Prostate gland (tissue), 2 donors: ENCODE measurements at regions not wholly inside any gene's neighbourhood (a gene's known extent, or its start where the extent isn't known, plus 50 kb on each side); places are given as distances from the start of the nearest gene placed in this dataset.

Source experiments
- DNase-seq: peaks from one replicate; pipeline ENCODE4 v3.0.0-alpha.2; 2019; ENCODE audit warnings: low spot score
- H3K27ac ChIP-seq, 2 donors: fragments of 200-600 bp; sonication (generic); 2 replicates each; pipeline ENCODE4 v1.5.1; 2017 to 2019
- H3K27me3 ChIP-seq: fragments of 200-600 bp; sonication (generic); replicated peaks from 2 replicates; pipeline ENCODE4 v1.5.1; 2019; ENCODE audit not compliant: insufficient read depth
- H3K36me3 ChIP-seq, 2 donors: fragments of 200-600 bp; sonication (generic); 1 replicate in 1 of 2; 2 replicates in 1 of 2; pipeline versions ENCODE4 v1.5.1 to v1.8.1; 2017 to 2019
- H3K4me1 ChIP-seq: fragments of 200-600 bp; sonication (generic); replicated peaks from 2 replicates; pipeline ENCODE4 v1.5.1; 2019
- H3K4me3 ChIP-seq, 2 donors: fragments of 200-600 bp; sonication (generic); 2 replicates each; pipeline ENCODE4 v1.5.1; 2017 to 2019
- H3K9me3 ChIP-seq: fragments of 200-600 bp; sonication (generic); 2 replicates; pipeline ENCODE4 v1.5.1; 2017
- POLR2A ChIP-seq: fragments of 450-650 bp; IDR thresholded peaks from one replicate; pipeline ENCODE4 v1.6.1; 2016; ENCODE audit warnings: antibody characterized with exemption, mild to moderate bottlenecking
- POLR2AphosphoS5 ChIP-seq: sonication (generic); formaldehyde crosslinking; IDR thresholded peaks from one replicate; pipeline ENCODE4 v1.6.1; 2017; ENCODE audit warnings: antibody characterized with exemption
- WGBS: methylation state at CpG from one replicate; pipeline ENCODE4 v1.1.5; 2018; 5-methylcytosine and 5-hydroxymethylcytosine counted together
- intact Hi-C: fragments of 100-400 bp; cut with DNase I; formaldehyde crosslinking; loops from one replicate; pipeline ENCODE4 v1.14.2; 2022
- TF ChIP-seq, protein P1 (sequence below), 4 experiments: fragments of 200-600 bp in 2 of 4; fragments of 450-650 bp in 2 of 4; sonication (generic) in 2 of 4; IDR thresholded peaks; 1 replicate in 3 of 4; 2 replicates in 1 of 4; pipeline ENCODE4 v1.5.1; 2016 to 2019; ENCODE audit warnings: antibody characterized with exemption in 4 of 4, mild to moderate bottlenecking in 2 of 4, moderate library complexity in 2 of 4

DNA sequence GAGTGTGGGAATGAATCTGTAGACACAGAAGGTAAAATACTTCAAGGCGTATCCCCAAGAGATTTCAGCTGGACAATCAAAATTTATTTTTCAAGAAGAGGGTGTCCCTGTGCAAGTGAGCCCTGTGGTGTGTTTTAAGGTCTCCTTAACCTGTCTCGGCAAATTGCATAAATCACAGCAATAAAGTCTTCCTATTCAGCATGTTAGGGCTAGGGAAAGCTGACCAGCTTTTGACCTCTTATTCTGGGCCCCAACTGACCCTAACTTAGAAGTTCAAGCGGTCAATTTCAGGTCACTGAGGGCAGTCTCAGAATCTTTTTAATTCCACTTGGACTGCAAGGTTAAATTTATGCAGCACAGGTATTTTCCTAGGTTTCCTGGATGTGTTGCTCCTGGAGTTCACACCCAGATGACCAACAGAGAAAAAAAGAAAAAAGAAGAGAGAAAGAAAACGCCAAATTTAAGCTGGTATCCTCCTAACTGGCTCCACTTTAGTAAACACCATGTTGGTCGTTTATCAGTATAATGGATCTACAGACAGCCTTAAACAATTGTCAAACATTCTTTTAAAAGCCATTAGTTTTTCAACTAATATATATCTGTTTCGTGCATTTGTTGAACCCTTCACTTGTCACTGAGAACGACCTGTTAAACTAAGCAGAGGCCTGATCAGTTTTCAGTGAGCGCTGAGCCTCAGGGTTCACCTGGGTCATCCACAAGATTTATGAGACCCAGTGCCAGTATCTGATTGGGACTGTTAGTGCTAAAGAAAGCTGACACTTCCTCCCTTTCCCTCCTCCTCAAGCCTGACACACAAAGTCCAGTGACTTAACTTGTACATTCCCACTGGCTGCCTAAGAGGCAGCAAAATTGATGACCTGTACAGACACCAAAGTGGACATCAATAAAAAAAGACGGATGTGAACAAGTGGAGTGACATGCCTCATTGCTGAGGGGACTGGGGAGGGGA lies 546.1 kb downstream of the NR2F1-AS1 start:
- H3K27me3 ChIP-seq = no peaks in the 10 kb centered on the region
- H3K9me3 ChIP-seq = no peaks in the 10 kb centered on the region
- WGBS = 45% methylated on average over 9 of the region's 9 CpGs
- no peak overlapping the region for H3K27ac ChIP-seq
- no peak overlapping the region for H3K4me3 ChIP-seq
- no peaks in the 10 kb centered on the region for H3K36me3 ChIP-seq
- TF ChIP-seq, protein P1, sequence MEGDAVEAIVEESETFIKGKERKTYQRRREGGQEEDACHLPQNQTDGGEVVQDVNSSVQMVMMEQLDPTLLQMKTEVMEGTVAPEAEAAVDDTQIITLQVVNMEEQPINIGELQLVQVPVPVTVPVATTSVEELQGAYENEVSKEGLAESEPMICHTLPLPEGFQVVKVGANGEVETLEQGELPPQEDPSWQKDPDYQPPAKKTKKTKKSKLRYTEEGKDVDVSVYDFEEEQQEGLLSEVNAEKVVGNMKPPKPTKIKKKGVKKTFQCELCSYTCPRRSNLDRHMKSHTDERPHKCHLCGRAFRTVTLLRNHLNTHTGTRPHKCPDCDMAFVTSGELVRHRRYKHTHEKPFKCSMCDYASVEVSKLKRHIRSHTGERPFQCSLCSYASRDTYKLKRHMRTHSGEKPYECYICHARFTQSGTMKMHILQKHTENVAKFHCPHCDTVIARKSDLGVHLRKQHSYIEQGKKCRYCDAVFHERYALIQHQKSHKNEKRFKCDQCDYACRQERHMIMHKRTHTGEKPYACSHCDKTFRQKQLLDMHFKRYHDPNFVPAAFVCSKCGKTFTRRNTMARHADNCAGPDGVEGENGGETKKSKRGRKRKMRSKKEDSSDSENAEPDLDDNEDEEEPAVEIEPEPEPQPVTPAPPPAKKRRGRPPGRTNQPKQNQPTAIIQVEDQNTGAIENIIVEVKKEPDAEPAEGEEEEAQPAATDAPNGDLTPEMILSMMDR (IDR thresholded peaks at IDR 0.05) = no peak
- TF ChIP-seq POLR2A = no peak
- TF ChIP-seq POLR2AphosphoS5 = no peak
- DNase-seq = no peak
- intact Hi-C loops = no loop called here
- H3K4me1 ChIP-seq = no peaks in the 10 kb centered on the region

DNA sequence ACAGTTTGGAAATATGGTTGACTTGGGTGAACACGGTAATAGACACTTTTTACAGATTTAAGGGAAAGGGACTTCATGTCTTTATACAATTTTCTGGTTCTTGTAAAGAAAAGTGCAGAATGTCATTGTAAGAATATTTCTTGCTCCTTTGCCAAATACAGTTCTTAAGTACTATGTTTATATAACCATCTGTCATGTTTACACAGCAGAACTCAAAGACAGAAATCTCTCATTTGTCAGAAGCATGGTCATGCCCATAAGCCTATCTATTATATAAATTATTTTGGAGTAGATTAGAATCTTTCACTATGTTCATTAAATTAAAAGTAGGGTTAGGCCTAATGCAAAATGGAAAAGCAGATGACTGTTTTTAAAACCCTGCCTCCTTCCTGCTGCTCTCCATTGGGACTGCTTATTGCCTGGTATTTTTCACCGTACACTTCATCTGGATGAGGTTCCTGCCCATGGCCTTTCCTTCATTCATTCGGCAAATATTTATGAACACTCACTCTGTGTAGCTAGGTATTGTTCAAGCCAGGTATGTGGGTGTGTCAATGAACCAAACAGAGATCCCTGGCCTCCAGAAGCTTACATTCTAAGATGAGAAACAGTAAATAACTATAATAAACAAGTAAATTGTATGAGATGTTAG lies 558.1 kb downstream of the NR2F1-AS1 start:
- DNase-seq = no peak
- 56% methylated on average over 3 of the region's 3 CpGs for WGBS
- no peaks in the 10 kb centered on the region for H3K27me3 ChIP-seq
- intact Hi-C loops = no loop called here
- no peak for TF ChIP-seq POLR2A
- TF ChIP-seq POLR2AphosphoS5 = no peak
- TF ChIP-seq, protein P1 (IDR thresholded peaks at IDR 0.05) = no peak
- H3K4me3 ChIP-seq = no peak overlapping the region
- H3K36me3 ChIP-seq = no peaks in the 10 kb centered on the region
- no peaks in the 10 kb centered on the region for H3K4me1 ChIP-seq
- H3K9me3 ChIP-seq = no peaks in the 10 kb centered on the region
- no peak overlapping the region for H3K27ac ChIP-seq

DNA sequence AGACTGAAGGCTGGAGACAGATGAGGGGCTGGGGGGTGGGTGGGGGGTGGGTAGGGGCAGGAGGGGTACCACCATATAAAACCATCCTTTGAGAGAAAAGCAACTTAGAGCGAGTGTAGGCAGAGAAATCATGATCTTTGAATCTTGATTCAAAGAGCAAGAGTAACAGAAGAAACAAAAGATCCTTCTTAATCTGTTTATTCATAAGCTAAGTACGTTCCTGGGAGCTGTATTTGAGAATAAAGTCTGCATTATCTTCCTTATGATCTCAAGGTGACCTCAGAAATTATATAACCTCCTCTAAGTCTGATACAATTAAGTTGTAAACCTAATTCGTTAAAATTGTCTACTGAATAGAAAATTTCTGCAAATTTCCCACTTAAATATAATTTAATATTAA lies 558.8 kb downstream of the NR2F1-AS1 start:
- whole genome bisulfite sequencing = 52% methylated on average over 3 of the region's 3 CpGs
- Histone ChIP-seq H3K4me3 (no peak overlapping the region), H3K9me3 (no peaks in the 10 kb centered on the region), H3K4me1 (no peaks in the 10 kb centered on the region), H3K27me3 (no peaks in the 10 kb centered on the region), H3K27ac (no peak overlapping the region), H3K36me3 (no peaks in the 10 kb centered on the region)
- intact Hi-C loops = no loop called here
- no peak for TF ChIP-seq POLR2AphosphoS5
- DNase-seq = no peak

GRCh38 chr5:93019896-93020295 lies 561.1 kb downstream of the NR2F1-AS1 start:
- no peak for DNase-seq
- H3K36me3 ChIP-seq = no peaks in the 10 kb centered on the region
- WGBS = 89% methylated on average over 2 of the region's 2 CpGs
- H3K4me3 ChIP-seq = no peak overlapping the region
- no peak overlapping the region for H3K27ac ChIP-seq
- no peaks in the 10 kb centered on the region for H3K4me1 ChIP-seq
- no peaks in the 10 kb centered on the region for H3K27me3 ChIP-seq
- H3K9me3 ChIP-seq = no peaks in the 10 kb centered on the region
- intact Hi-C loops = no loop called here
- TF ChIP-seq, protein P1 (IDR thresholded peaks at IDR 0.05) = no peak
- TF ChIP-seq POLR2A (no peak), POLR2AphosphoS5 (no peak)

DNA sequence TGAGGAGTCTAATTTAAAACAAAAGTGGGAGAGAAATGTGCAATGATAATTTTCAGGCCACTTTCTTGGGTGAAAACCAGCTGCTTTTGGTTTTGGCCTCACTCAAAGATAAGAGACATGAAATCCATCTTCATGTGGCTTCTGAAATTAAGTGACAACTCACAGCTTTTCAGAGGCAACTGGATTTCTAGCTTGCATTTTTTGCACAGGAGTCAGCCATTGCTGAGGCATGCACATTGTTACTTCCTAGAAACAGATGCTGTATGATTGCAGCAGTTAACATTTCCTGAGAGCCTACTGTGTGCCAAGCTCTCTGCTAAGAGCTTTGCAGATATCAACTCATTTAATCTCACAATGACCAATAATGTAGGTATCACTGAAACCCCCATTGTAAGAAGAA lies 562.6 kb downstream of the NR2F1-AS1 start:
- intact Hi-C loops = no loop called here
- Histone ChIP-seq H3K27ac (no peak overlapping the region), H3K4me3 (no peak overlapping the region), H3K27me3 (no peaks in the 10 kb centered on the region), H3K4me1 (no peaks in the 10 kb centered on the region), H3K36me3 (no peaks in the 10 kb centered on the region), H3K9me3 (no peaks in the 10 kb centered on the region)
- TF ChIP-seq POLR2AphosphoS5 (no peak), POLR2A (no peak)
- TF ChIP-seq, protein P1 (IDR thresholded peaks at IDR 0.05) = no peak
- no peak for DNase-seq
